Esophagus muscularis mucosa (tissue), 4 donors: ENCODE measurements at regions not wholly inside any gene's neighbourhood (a gene's known extent, or its start where the extent isn't known, plus 50 kb on each side); places are given as distances from the start of the nearest gene placed in this dataset.

Experiments
- DNase-seq: peaks from one replicate; pipeline ENCODE4 v3.0.0-alpha.2; 2017; ENCODE audit errors: extremely low spot score
- H3K27ac ChIP-seq, 4 donors: fragments of 200-600 bp; sonication (generic); replicated peaks in 1 of 4; 1 replicate in 3 of 4; 2 replicates in 1 of 4; pipeline ENCODE4 v1.5.1; 2016 to 2019; ENCODE audit warnings: mild to moderate bottlenecking in 1 of 4
- H3K27me3 ChIP-seq, 4 donors: fragments of 200-600 bp; sonication (generic); one replicate each; pipeline versions ENCODE4 v1.5.1 to v1.6.0; 2016 to 2019
- H3K36me3 ChIP-seq, 4 donors: fragments of 200-600 bp; sonication (generic); one replicate each; pipeline ENCODE4 v1.5.1; 2016 to 2019
- H3K4me1 ChIP-seq, 4 donors: fragments of 200-600 bp; sonication (generic); one replicate each; pipeline ENCODE4 v1.5.1; 2016 to 2019
- H3K4me3 ChIP-seq, 4 donors: fragments of 200-600 bp; sonication (generic); 1 replicate in 2 of 4; 2 replicates in 2 of 4; pipeline ENCODE4 v1.5.1; 2016 to 2019; ENCODE audit warnings: mild to moderate bottlenecking in 4 of 4, moderate library complexity in 1 of 4
- H3K9me3 ChIP-seq, 4 donors: fragments of 200-600 bp; sonication (generic); 1 replicate in 3 of 4; 2 replicates in 1 of 4; pipeline ENCODE4 v1.5.1; 2016 to 2019
- CTCF ChIP-seq, 3 experiments: fragments of 200-600 bp in 2 of 3; fragments of 450-650 bp in 1 of 3; sonication (generic) in 2 of 3; IDR thresholded peaks; one replicate each; pipeline ENCODE4 v1.5.1; 2017 to 2019; ENCODE audit warnings: antibody characterized with exemption in 3 of 3, mild to moderate bottlenecking in 2 of 3, moderate library complexity in 1 of 3
- EP300 ChIP-seq: sonication (generic); formaldehyde crosslinking; IDR thresholded peaks from one replicate; pipeline ENCODE4 v1.6.1; 2017; ENCODE audit warnings: antibody characterized with exemption
- POLR2A ChIP-seq: fragments of 450-650 bp; IDR thresholded peaks from one replicate; pipeline ENCODE4 v1.6.1; 2017; ENCODE audit warnings: antibody characterized with exemption, moderate library complexity, mild to moderate bottlenecking, low read depth
- POLR2AphosphoS5 ChIP-seq, 2 donors: sonication (generic); formaldehyde crosslinking; IDR thresholded peaks; one replicate each; pipeline ENCODE4 v1.6.1; 2017; ENCODE audit warnings: antibody characterized with exemption in 2 of 2
- WGBS: methylation state at CpG from one replicate; pipeline ENCODE4 v1.1.5; 2018; 5-methylcytosine and 5-hydroxymethylcytosine counted together
- intact Hi-C: fragments of 100-400 bp; cut with DNase I; formaldehyde crosslinking; loops from one replicate; pipeline ENCODE4 v1.15.1; 2023

GRCh38 chr2:126495189-126495588 is 160.8 kb upstream of the GYPC start:
- H3K4me3 ChIP-seq: no peak overlapping the region
- DNase-seq: no peak
- no peaks in the 10 kb centered on the region for H3K27me3 ChIP-seq
- no peak for TF ChIP-seq POLR2A
- TF ChIP-seq CTCF (IDR thresholded peaks at IDR 0.05): no peak
- TF ChIP-seq EP300: no peak
- TF ChIP-seq POLR2AphosphoS5 (IDR thresholded peaks at IDR 0.05): no peak
- WGBS: 94% methylated on average over 2 of the region's 2 CpGs
- no peaks in the 10 kb centered on the region for H3K4me1 ChIP-seq
- intact Hi-C loops: no loop called here
- H3K27ac ChIP-seq: no peak overlapping the region
- H3K36me3 ChIP-seq: no peaks in the 10 kb centered on the region
- peaks cover 0 to 7% (median 0%) of the 10 kb centered on the region in 4 donors for H3K9me3 ChIP-seq

DNA sequence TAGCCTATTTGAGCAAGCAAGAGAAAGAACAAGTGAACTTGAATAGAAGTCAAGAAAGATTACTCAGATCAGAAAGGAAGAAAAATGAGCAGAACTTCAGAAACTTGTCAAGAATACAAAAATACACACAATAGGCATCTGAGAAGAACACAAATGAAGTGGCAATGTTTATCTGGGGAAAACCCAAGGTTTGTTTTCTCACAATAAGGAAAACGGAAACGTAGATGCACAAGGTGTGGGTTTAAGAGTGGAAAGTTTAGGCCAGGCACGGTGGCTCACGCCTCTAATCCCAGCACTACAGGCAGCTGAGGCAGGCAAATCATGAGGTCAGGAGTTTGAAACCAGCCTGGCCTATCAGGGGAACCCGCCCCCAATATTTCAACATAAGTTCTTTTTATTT is 159.5 kb upstream of the GYPC start:
- intact Hi-C loops: no loop called here

DNA sequence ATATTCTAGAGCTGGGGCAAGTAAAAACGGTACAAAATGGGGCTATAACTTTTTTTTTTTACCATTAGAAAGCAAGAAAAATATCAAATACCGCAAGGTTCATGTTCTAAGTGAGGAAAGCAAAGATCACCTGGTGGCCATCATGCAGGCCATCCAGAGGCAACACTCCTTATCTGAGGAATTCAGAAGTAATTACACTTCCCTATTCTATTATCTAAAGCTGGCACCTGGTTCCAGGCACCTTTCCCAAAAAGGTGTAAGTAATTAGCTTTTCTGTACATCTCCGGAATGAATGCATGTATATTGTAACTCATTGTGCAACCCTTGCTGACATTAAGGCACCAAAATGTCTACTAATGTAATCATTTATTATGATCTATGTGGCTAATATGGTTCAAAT is 152.5 kb upstream of the GYPC start:
- intact Hi-C loops: no loop called here
- peaks cover 0 to 3% (median 0%) of the 10 kb centered on the region in 4 donors for H3K4me1 ChIP-seq

More for the DNA sequence above, 159.5 kb upstream of the GYPC start:
- Histone ChIP-seq H3K4me3 (no peak overlapping the region), H3K4me1 (no peaks in the 10 kb centered on the region), H3K27ac (no peak overlapping the region), H3K27me3 (no peaks in the 10 kb centered on the region), H3K9me3 (peaks cover 0 to 7% (median 0%) of the 10 kb centered on the region in 4 donors), H3K36me3 (no peaks in the 10 kb centered on the region)
- no peak for DNase-seq
- TF ChIP-seq CTCF (IDR thresholded peaks at IDR 0.05): no peak
- TF ChIP-seq EP300: no peak
- TF ChIP-seq POLR2AphosphoS5 (IDR thresholded peaks at IDR 0.05): no peak
- TF ChIP-seq POLR2A: no peak
- 89% methylated on average over 5 of the region's 5 CpGs for WGBS

GRCh38 chr2:126504949-126505348 is 151.0 kb upstream of the GYPC start:
- no peak overlapping the region for H3K4me3 ChIP-seq
- intact Hi-C loops: no loop called here
- H3K27me3 ChIP-seq: no peaks in the 10 kb centered on the region
- whole genome bisulfite sequencing: 97% methylated on average over 1 of the region's 1 CpG
- no peak overlapping the region for H3K27ac ChIP-seq
- H3K36me3 ChIP-seq: no peaks in the 10 kb centered on the region
- peaks cover 0 to 3% (median 0%) of the 10 kb centered on the region in 4 donors for H3K4me1 ChIP-seq
- DNase-seq: no peak
- H3K9me3 ChIP-seq: no peaks in the 10 kb centered on the region
- TF ChIP-seq POLR2AphosphoS5 (IDR thresholded peaks at IDR 0.05): no peak
- TF ChIP-seq POLR2A: no peak
- no peak for TF ChIP-seq EP300
- TF ChIP-seq CTCF (IDR thresholded peaks at IDR 0.05): no peak

More for the DNA sequence above, 152.5 kb upstream of the GYPC start:
- TF ChIP-seq POLR2A (no peak), POLR2AphosphoS5 (IDR thresholded peaks at IDR 0.05) (no peak), EP300 (no peak), CTCF (IDR thresholded peaks at IDR 0.05) (no peak)
- H3K4me3 ChIP-seq: no peak overlapping the region
- 64% methylated on average over 3 of the region's 3 CpGs for WGBS
- H3K27ac ChIP-seq: no peak overlapping the region
- DNase-seq: no peak
- no peaks in the 10 kb centered on the region for H3K36me3 ChIP-seq
- no peaks in the 10 kb centered on the region for H3K27me3 ChIP-seq
- no peaks in the 10 kb centered on the region for H3K9me3 ChIP-seq

- H3K4me3 ChIP-seq: no peak overlapping the region
- WGBS: 23% methylated on average over 1 of the region's 1 CpG
- H3K9me3 ChIP-seq: no peaks in the 10 kb centered on the region
- DNase-seq: no peak
- intact Hi-C loops: no loop called here
- no peak for TF ChIP-seq POLR2AphosphoS5 (IDR thresholded peaks at IDR 0.05)
- TF ChIP-seq POLR2A: no peak
- no peak for TF ChIP-seq EP300
- no peak for TF ChIP-seq CTCF (IDR thresholded peaks at IDR 0.05)
- peaks cover 0 to 3% (median 0%) of the 10 kb centered on the region in 4 donors for H3K4me1 ChIP-seq
- no peaks in the 10 kb centered on the region for H3K36me3 ChIP-seq
- no peak overlapping the region for H3K27ac ChIP-seq
- H3K27me3 ChIP-seq: no peaks in the 10 kb centered on the region
Measured at GRCh38 chr2:126506786-126507185, 149.2 kb upstream of the GYPC start.
